SKM-1 treated with dmso at 0.1 percent for 144 hours (cell line): ENCODE measurements at regions not wholly inside any gene's neighbourhood (a gene's known extent, or its start where the extent isn't known, plus 50 kb on each side); places are given as distances from the start of the nearest gene placed in this dataset.

Experiments used
- DNase-seq: peaks from one replicate; lab custom pipeline; 2025; ENCODE audit not compliant: unreplicated experiment; lab: John Stamatoyannopoulos, UW

GRCh38 chr5:10876006-10876744, 115.1 kb upstream of the DAP start:
- peak; percentile 20 for DNase-seq

DNA sequence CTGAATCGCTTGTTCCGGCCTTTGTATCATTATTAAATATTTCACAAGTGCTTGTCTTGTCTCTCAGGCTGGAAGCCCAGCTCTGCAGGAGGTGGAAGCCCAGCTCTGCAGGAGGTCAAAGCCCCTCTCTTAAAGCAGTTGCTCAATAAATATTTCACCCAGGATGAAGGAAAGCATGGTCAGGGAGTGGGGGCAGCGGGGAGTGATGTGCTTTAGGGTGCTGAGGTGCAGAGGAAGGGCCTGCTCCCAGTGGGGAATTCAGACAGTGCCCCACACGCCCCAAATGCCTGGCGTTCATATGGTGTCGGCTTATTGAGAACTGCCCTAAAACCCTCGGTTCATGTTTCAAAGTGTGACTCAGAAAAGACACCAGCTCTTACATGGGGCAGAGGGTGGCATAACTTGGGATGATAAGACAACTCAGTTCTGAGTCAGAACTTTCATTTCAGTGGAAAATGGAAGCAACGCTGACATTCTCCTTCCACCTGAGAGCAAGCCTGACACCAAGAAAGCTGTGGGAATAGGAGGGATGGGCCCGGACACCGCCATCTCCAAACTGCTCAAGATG, 114.3 kb upstream of the DAP start:
- DNase-seq: no peak

DNA sequence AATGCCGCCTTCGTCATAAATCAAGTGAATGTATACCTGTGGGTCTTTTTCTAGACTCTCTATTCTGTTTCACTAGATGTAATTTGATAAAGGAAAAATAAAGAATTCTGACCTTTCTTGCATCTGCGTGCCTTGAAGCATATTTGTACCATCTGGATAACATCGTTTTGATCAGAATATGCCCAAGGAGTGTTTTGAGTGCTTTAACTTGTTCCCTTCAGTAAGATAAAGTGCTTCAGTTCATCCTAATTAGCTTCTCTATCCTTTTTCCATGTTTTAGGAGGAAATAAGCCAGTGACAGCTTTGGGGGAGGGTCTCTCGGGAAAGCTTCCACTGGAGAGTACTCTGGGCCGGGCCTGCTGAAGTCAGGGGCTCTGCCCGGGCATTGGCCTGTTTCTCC, 113.5 kb upstream of the DAP start:
- no peak for DNase-seq

DNA sequence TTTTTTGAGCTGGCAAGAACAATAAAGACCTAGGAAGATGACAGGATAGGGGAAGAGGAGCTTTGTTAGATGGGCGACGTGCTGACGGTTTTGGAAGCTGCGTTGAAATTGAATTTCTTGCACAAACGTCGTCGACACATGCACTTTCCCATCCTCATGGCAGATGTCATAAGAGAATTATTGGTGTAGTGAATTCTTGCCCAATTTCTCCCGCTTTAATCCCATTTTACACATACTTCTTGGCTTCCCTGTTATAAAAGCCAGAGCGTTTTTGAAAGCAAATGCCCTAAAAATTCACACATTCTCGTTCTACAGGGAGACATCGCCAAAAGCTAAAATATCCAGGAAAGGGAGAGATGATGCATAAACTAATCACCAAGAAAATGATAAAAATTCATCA, 109.8 kb upstream of the DAP start:
- no peak for DNase-seq

- DNase-seq: no peak
Measured at GRCh38 chr5:10868956-10869355, 107.9 kb upstream of the DAP start.

GRCh38 chr5:10867389-10868303, 106.6 kb upstream of the DAP start:
- DNase-seq: no peak

GRCh38 chr5:10866913-10867312, 105.9 kb upstream of the DAP start:
- DNase-seq: no peak

- DNase-seq: peak; percentile 30
Measured at GRCh38 chr5:10863763-10864383, 102.8 kb upstream of the DAP start.

GRCh38 chr5:10862085-10862484, 101.1 kb upstream of the DAP start:
- no peak for DNase-seq

GRCh38 chr5:10861423-10861790, 100.4 kb upstream of the DAP start:
- no peak for DNase-seq

DNA sequence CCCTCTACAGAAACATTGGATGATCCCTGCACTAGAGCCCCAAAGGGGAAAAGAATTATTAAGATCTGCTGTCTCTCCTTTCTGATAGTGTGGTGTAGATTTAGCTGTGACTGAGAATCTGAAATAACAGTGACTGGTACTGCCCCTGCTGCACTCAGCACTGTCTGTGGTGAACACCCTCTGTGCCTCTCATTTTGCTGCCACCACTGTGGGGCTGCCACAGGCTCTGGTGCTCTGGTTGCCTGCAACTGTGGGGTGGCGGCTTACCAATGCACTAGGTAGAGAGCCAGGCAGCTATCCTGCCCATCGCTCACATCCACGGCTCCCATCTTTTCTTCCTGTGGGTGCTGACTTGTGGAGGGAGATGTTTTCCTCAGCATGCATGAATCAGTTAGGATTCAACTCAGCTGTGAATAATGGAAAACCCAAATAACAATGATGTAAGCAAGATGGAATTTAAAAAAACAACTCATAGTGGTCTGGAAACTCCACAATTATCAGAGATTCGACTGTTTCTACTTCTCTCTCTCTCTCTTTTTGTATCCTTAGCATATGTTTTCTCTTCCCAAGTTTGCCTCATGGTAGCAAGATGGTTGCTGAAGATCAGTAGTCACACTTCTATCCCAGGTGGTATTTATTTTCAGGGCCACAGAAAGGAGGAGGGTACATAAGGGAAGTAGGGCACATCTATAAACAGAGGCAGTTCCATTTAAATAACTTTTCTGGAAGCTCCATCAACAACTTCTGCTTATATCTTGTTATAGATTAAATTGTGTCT, 99.8 kb upstream of the DAP start:
- DNase-seq: no peak

DNA sequence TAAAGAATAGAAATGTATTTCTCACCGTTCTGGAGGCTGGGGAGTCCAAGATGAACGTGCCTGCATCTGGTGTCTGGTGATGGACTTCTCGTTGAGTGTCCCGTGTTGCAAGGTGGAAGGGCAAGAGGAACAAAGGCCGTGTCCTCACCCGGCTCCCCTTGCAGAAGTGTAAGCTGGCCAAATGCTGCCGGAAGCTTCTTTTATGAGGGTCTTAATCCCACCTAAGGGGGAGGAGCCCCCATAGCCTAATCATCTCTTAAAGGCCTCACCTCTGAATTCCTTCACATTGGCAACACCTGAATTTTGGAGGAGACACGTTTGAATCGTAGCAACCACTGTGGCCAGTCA, 99.1 kb upstream of the DAP start:
- no peak for DNase-seq

DNA sequence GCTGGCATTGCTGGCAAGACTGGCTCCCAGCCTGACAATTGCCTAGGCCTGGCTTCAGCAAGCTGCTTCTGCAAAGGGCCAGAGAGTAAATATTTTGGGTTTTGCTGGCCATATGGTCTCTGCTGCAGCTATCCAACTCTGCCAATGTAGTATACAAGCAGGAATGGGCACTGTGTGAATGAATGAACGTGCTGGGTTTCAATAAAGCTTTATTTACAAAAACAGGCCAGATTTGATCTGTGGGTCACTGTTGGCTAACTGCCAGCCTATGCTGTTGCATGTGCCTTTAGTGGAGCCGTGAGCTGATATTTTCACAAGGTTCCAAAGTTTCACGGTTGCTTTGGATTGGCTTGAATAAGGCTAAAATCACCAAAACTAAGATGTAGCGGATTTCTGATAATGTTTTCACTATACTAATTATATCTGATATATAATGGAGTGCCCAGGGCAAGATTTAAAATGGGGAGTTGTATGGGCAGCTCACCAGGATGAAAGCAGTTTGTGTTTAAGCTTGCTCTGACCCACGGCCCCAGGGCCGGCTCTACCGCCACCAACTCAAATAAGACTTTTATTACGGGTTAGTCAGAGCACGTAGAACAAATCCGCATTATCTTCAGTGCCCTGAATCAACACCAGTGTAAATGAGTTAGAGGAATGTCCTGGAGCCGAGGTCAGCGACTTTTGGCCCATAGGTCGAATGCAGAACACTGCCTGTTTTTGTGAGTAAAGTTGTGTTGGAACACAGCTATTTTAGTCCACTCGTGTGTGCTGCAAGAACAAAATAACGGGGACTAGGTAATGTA, 98.6 kb upstream of the DAP start:
- DNase-seq: no peak

GRCh38 chr5:10858945-10859344, 97.9 kb upstream of the DAP start:
- no peak for DNase-seq

- DNase-seq: no peak
Measured at GRCh38 chr5:10858307-10858706, 97.3 kb upstream of the DAP start.

DNA sequence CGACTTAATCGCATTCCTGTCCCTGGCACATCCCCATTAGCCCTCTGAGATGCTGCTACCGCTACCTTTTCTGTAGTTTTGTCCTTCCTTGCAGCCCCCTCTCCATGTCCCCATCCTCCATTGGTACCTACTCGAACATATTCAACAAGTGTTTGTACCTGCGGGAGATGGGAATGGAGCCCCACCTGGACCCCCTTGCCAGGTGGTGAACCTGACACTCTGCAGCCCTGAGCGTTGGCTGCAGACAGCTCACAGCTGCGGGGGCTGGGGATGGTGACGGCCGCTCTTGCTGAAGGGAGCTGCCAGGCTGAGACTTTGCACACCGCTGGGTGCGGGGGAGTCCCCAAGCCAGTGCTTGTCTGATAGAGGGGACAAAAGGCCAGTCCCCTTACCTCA, 96.3 kb upstream of the DAP start:
- no peak for DNase-seq

GRCh38 chr5:10856683-10857337, 95.8 kb upstream of the DAP start:
- DNase-seq: no peak

DNA sequence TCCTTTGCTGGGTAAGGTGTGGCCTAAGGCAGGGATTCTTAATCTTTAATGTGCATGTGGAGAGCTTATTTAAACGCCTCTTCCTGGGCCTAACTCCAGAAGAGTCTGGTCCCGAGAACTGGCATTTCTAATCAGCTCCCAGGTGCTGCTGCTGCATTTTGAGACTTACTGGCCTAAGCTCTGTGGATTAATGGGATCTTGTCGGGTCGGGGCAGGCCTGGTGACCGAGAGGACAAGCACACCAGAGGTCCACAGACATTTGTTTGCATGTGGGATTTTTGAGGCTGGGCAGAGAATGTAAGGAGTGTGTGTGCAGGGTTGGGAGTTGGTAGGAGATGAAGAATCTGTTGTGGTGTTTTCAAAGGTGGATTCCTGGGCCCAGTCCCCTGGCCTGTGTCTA, 95.0 kb upstream of the DAP start:
- no peak for DNase-seq

- peak; percentile 86 for DNase-seq
Measured at GRCh38 chr5:10854506-10855277, 93.7 kb upstream of the DAP start.
